ENCODE measurements at regions not wholly inside any gene's neighbourhood (a gene's known extent, or its start where the extent isn't known, plus 50 kb on each side); places are given as distances from the start of the nearest gene placed in this dataset.

GRCh38 chr12:125687820-125688219 lies 622.6 kb downstream of the AACS start:
- DNase-seq, result no peak

GRCh38 chr12:125688223-125688622 lies 623.0 kb downstream of the AACS start:
- no peak for DNase-seq

- no peak for DNase-seq
Measured at GRCh38 chr12:125688881-125689280, 623.6 kb downstream of the AACS start.

GRCh38 chr12:125689576-125690410 lies 624.6 kb downstream of the AACS start:
- DNase-seq, result no peak

- no peak for DNase-seq
Measured at GRCh38 chr12:125690841-125691240, 625.6 kb downstream of the AACS start.

GRCh38 chr12:125696054-125696453 lies 630.8 kb downstream of the AACS start:
- no peak for DNase-seq

- no peak for DNase-seq
Measured at GRCh38 chr12:125704803-125705202, 639.6 kb downstream of the AACS start.

GRCh38 chr12:125720961-125721360 lies 655.7 kb downstream of the AACS start:
- DNase-seq, result no peak

- DNase-seq, result no peak
Measured at GRCh38 chr12:125734137-125734536, 668.9 kb downstream of the AACS start.

GRCh38 chr12:125738211-125738610 lies 673.0 kb downstream of the AACS start:
- DNase-seq, result no peak

- no peak for DNase-seq
Measured at GRCh38 chr12:125742413-125742812, 677.2 kb downstream of the AACS start.

- no peak for DNase-seq
Measured at GRCh38 chr12:125744201-125744600, 679.0 kb downstream of the AACS start.

GRCh38 chr12:125755512-125755911 lies 690.3 kb downstream of the AACS start:
- DNase-seq, result no peak

- DNase-seq, result no peak
Measured at GRCh38 chr12:125766091-125766490, 700.9 kb downstream of the AACS start.

GRCh38 chr12:125772403-125772802 lies 707.2 kb downstream of the AACS start:
- no peak for DNase-seq

- DNase-seq, result no peak
Measured at GRCh38 chr12:125773033-125773640, 707.9 kb downstream of the AACS start.

- DNase-seq, result no peak
Measured at GRCh38 chr12:125775507-125775906, 710.3 kb downstream of the AACS start.

GRCh38 chr12:125776212-125776611 lies 711.0 kb downstream of the AACS start:
- DNase-seq, result no peak

- no peak for DNase-seq
Measured at GRCh38 chr12:125786143-125786542, 720.9 kb downstream of the AACS start.

- no peak for DNase-seq
Measured at GRCh38 chr12:125794401-125794800, 729.2 kb downstream of the AACS start.

GRCh38 chr12:125797421-125798175 lies 732.4 kb downstream of the AACS start:
- DNase-seq, result no peak

GRCh38 chr12:125804660-125805059 lies 739.4 kb downstream of the AACS start:
- no peak for DNase-seq

GRCh38 chr12:125824276-125824675 lies 759.0 kb downstream of the AACS start:
- no peak for DNase-seq

- no peak for DNase-seq
Measured at GRCh38 chr12:125835852-125836251, 770.6 kb downstream of the AACS start.

Measured in NCI-H1417 treated with DMSO at 0.1 percent for 48 hours (cell line).